Panc1 (cell line): ENCODE measurements at regions not wholly inside any gene's neighbourhood (a gene's known extent, or its start where the extent isn't known, plus 50 kb on each side); places are given as distances from the start of the nearest gene placed in this dataset.

Experiments used
- ATAC-seq: fragments of 200-7000 bp; cut with Tn5 transposase; 2 replicates; pipeline ENCODE4 v1.9.1; 2020; ENCODE audit warnings: mild to moderate bottlenecking, moderate library complexity
- BruUV-seq: library from RNA; stranded (reverse); fragments of 400-500 nt; replicated peaks from 2 replicates; lab custom pipeline; 2021; lab: Mats Ljungman, UMichigan
- CTCF ChIA-PET: fragments of 300-600 bp; sonication (Branson Sonifier 250); formaldehyde crosslinking; loops from one replicate; lab custom pipeline; 2022; ENCODE audit warnings: antibody characterized with exemption; lab: Charles Lee
- POLR2A ChIA-PET: fragments of 300-600 bp; sonication (Branson Sonifier 250); formaldehyde crosslinking; loops from one replicate; lab custom pipeline; 2022; ENCODE audit warnings: antibody characterized with exemption; lab: Charles Lee
- DNase-seq: peaks from one replicate; pipeline ENCODE4 v3.0.0-alpha.2; 2010; ENCODE audit warnings: low read depth, low spot score
- H3K27ac ChIP-seq: 2 replicates; pipeline ENCODE4 v1.5.1; 2011; ENCODE audit warnings: mild to moderate bottlenecking, low read length, inconsistent platforms
- H3K27me3 ChIP-seq: fragments of 200-500 bp; sonication (Bioruptor generic); 2 replicates; pipeline ENCODE4 v1.6.0; 2014; ENCODE audit warnings: low read length, inconsistent platforms; ENCODE audit not compliant: control insufficient read depth, insufficient read depth
- H3K36me3 ChIP-seq: fragments of 200-500 bp; sonication (Bioruptor generic); 2 replicates; pipeline ENCODE4 v1.5.1; 2014; ENCODE audit warnings: inconsistent platforms, mild to moderate bottlenecking, low read length, moderate library complexity; ENCODE audit not compliant: control insufficient read depth, insufficient read depth
- H3K4me1 ChIP-seq: 2 replicates; pipeline ENCODE4 v1.5.1; 2011; ENCODE audit warnings: inconsistent platforms, mild to moderate bottlenecking, low read length, moderate library complexity; ENCODE audit not compliant: control insufficient read depth, insufficient read depth
- H3K4me3 ChIP-seq, 2 experiments: 2 replicates each; pipeline ENCODE4 v1.5.1; 2011 to 2012; ENCODE audit warnings: low read depth in 2 of 2, low read length in 2 of 2, mild to moderate bottlenecking in 2 of 2, inconsistent platforms in 1 of 2, moderate library complexity in 1 of 2
- H3K9me3 ChIP-seq: fragments of 200-500 bp; sonication (Bioruptor generic); 2 replicates; pipeline ENCODE4 v1.5.1; 2014; ENCODE audit warnings: low read depth, mild to moderate bottlenecking, inconsistent platforms, low read length, moderate library complexity; ENCODE audit not compliant: control insufficient read depth, insufficient read depth
- CTCF ChIP-seq: fragments of 450-650 bp; IDR thresholded peaks from 2 replicates; pipeline ENCODE4 v1.5.1; 2017; ENCODE audit warnings: mild to moderate bottlenecking
- POLR2AphosphoS5 ChIP-seq: IDR thresholded peaks from 2 replicates; pipeline ENCODE4 v1.6.1; 2012; ENCODE audit warnings: mild to moderate bottlenecking, low read depth, low read length, moderate library complexity
- REST ChIP-seq, 2 experiments: IDR thresholded peaks; 2 replicates each; pipeline ENCODE4 v1.6.1; 2011 to 2012; ENCODE audit warnings: low read depth in 2 of 2, control low read depth in 1 of 2, low read length in 1 of 2, mild to moderate bottlenecking in 1 of 2, moderate library complexity in 1 of 2; ENCODE audit not compliant: insufficient read depth in 1 of 2
- SIN3A ChIP-seq: IDR thresholded peaks from 2 replicates; pipeline ENCODE4 v1.6.1; 2012; ENCODE audit warnings: low read depth, mild to moderate bottlenecking, low read length, moderate library complexity, borderline replicate concordance; ENCODE audit not compliant: insufficient read depth
- TCF7L2 ChIP-seq: IDR thresholded peaks from 2 replicates; pipeline ENCODE4 v1.6.1; 2011; ENCODE audit warnings: mild to moderate bottlenecking, low read depth, low read length, inconsistent platforms
- in situ Hi-C: cut with HindIII; loops from 2 replicates; pipeline ENCODE4 v1.10.0; 2016; ENCODE audit warnings: low sequenced_read_pairs, low pct_unique_long_range_greater_than_20kb
- intact Hi-C: fragments of 100-400 bp; cut with micrococcal nuclease; formaldehyde crosslinking; loops from one replicate; pipeline ENCODE4 v1.10.0; 2022; ENCODE audit not compliant: unreplicated experiment

DNA sequence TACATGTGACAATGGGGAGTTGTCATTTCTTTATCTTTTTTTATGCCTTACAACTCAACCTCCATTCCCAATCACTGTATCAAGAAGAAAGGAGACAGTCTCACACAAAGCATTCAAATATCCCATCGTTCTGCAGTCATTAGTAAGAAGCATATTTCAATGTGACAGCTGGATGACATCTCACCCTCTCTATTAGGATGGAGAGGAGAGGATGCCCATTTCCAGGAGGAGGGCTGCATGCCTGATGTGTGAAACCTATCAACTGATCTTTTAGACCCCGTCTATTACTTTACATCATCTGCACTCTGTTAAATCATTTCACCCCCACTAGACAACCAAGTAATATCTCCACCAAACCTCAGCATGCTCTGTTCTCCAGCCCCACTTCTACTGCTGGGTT lies 292.7 kb upstream of the CHAC2 start:
- no peak overlapping the region for H3K27ac ChIP-seq
- H3K27me3 ChIP-seq = no peaks in the 10 kb centered on the region
- intact Hi-C loops = no loop called here
- no peak for DNase-seq
- no peaks in the 10 kb centered on the region for H3K9me3 ChIP-seq
- BruUV-seq = no TSS peak
- POLR2A ChIA-PET = no interaction called here
- CTCF ChIA-PET = no interaction called here
- no peaks in the 10 kb centered on the region for H3K4me1 ChIP-seq
- TF ChIP-seq CTCF (no peak), REST (IDR thresholded peaks at IDR 0.05; ENCODE audit: insufficient read depth in 1 of 2, low read depth in 2 of 2, low read length in 1 of 2) (no peak), SIN3A (no peak), POLR2AphosphoS5 (no peak), TCF7L2 (no peak)
- H3K36me3 ChIP-seq = no peaks in the 10 kb centered on the region
- ATAC-seq = no peak
- no peak overlapping the region for H3K4me3 ChIP-seq
- in situ Hi-C loops = no loop called here

GRCh38 chr2:53473775-53474311 lies 293.8 kb upstream of the CHAC2 start:
- no peaks in the 10 kb centered on the region for H3K4me1 ChIP-seq
- in situ Hi-C loops (no loop called here), intact Hi-C loops (no loop called here)
- H3K9me3 ChIP-seq = no peaks in the 10 kb centered on the region
- H3K27me3 ChIP-seq = no peaks in the 10 kb centered on the region
- no TSS peak for BruUV-seq
- ChIA-PET POLR2A (no interaction called here), CTCF (no interaction called here)
- H3K36me3 ChIP-seq = no peaks in the 10 kb centered on the region
- H3K4me3 ChIP-seq = no peak overlapping the region
- no peak for ATAC-seq
- TF ChIP-seq POLR2AphosphoS5 (no peak), TCF7L2 (no peak), CTCF (no peak), REST (IDR thresholded peaks at IDR 0.05; ENCODE audit: insufficient read depth in 1 of 2, low read depth in 2 of 2, low read length in 1 of 2) (no peak)
- no peak for DNase-seq
- no peak overlapping the region for H3K27ac ChIP-seq
